ENCODE measurements at regions not wholly inside any gene's neighbourhood (a gene's known extent, or its start where the extent isn't known, plus 50 kb on each side); places are given as distances from the start of the nearest gene placed in this dataset.

- TF ChIP-seq CTCF (IDR thresholded peaks at IDR 0.05; ENCODE audit: control extremely low read depth, extremely low read depth, low read depth, missing control alignments) = no peak
- DNase-seq (ENCODE audit: extremely low spot score) = no peak
- ChIA-PET CTCF (no interaction called here), POLR2A (no interaction called here)
Observed at GRCh38 chr5:98492258-98492657, 281.2 kb upstream of the RGMB start.

GRCh38 chr5:98497418-98497817 is 276.0 kb upstream of the RGMB start:
- ChIA-PET POLR2A (no interaction called here), CTCF (interaction anchor here (1.1 kb wide), 1 partner anchor 128 kb away, joined by 3 read pairs; no protein-coding TSS in a partner anchor)
- no peak for TF ChIP-seq CTCF (IDR thresholded peaks at IDR 0.05; ENCODE audit: control extremely low read depth, extremely low read depth, low read depth, missing control alignments)
- no peak for DNase-seq (ENCODE audit: extremely low spot score)

- no peak for TF ChIP-seq CTCF (IDR thresholded peaks at IDR 0.05; ENCODE audit: control extremely low read depth, extremely low read depth, low read depth, missing control alignments)
- no peak for DNase-seq (ENCODE audit: extremely low spot score)
- CTCF ChIA-PET = interaction anchor here (1.0 to 2.3 kb wide), 5 partner anchors 8 to 129 kb away, joined by 3 to 6 read pairs (median 3); no protein-coding TSS in a partner anchor
- POLR2A ChIA-PET = no interaction called here
Observed at GRCh38 chr5:98498028-98498427, 275.4 kb upstream of the RGMB start.

GRCh38 chr5:98499892-98500291 is 273.6 kb upstream of the RGMB start:
- no peak for TF ChIP-seq CTCF (IDR thresholded peaks at IDR 0.05; ENCODE audit: control extremely low read depth, extremely low read depth, low read depth, missing control alignments)
- no peak for DNase-seq (ENCODE audit: extremely low spot score)
- POLR2A ChIA-PET = no interaction called here
- CTCF ChIA-PET = interaction anchor here (1.2 to 2.3 kb wide), 3 partner anchors 10 to 23 kb away, joined by 3 to 6 read pairs (median 3); no protein-coding TSS in a partner anchor

GRCh38 chr5:98500811-98501210 is 272.7 kb upstream of the RGMB start:
- ChIA-PET CTCF (interaction anchor here (1.2 kb wide), 1 partner anchor 22 kb away, joined by 3 read pairs; no protein-coding TSS in a partner anchor), POLR2A (no interaction called here)
- DNase-seq (ENCODE audit: extremely low spot score) = no peak
- TF ChIP-seq CTCF (IDR thresholded peaks at IDR 0.05; ENCODE audit: control extremely low read depth, extremely low read depth, low read depth, missing control alignments) = no peak

- TF ChIP-seq CTCF (IDR thresholded peaks at IDR 0.05; ENCODE audit: control extremely low read depth, extremely low read depth, low read depth, missing control alignments) = no peak
- POLR2A ChIA-PET = no interaction called here
- no peak for DNase-seq (ENCODE audit: extremely low spot score)
- CTCF ChIA-PET = interaction anchor here (1.0 to 1.3 kb wide), 2 partner anchors 17 to 54 kb away, joined by 3 read pairs; no protein-coding TSS in a partner anchor
Observed at GRCh38 chr5:98503616-98504015, 269.8 kb upstream of the RGMB start.

Measured in GM10248 (cell line).